ENCODE measurements at regions not wholly inside any gene's neighbourhood (a gene's known extent, or its start where the extent isn't known, plus 50 kb on each side); places are given as distances from the start of the nearest gene placed in this dataset.
"Not testable (repeated sequence)": the region's sequence is repeated elsewhere in the genome, so short reads cannot be mapped to it uniquely, and the experiment has no call there.

- no peak overlapping the region for H3K4me3 ChIP-seq (ENCODE audit: low read depth, low read length)
- no peak for TF ChIP-seq CTCF (IDR thresholded peaks at IDR 0.05; ENCODE audit: borderline replicate concordance, insufficient read depth, low read depth, low read length)
These were observed 90.6 kb downstream of the VCPKMT start for GRCh38 chr14:50025776-50026175.

- H3K4me3 ChIP-seq (ENCODE audit: low read depth, low read length): no peak overlapping the region
- no peak for TF ChIP-seq CTCF (IDR thresholded peaks at IDR 0.05; ENCODE audit: borderline replicate concordance, insufficient read depth, low read depth, low read length)
These were observed 90.0 kb downstream of the VCPKMT start for GRCh38 chr14:50026396-50026795.

GRCh38 chr14:50027816-50028215, 88.6 kb downstream of the VCPKMT start:
- TF ChIP-seq CTCF (IDR thresholded peaks at IDR 0.05; ENCODE audit: borderline replicate concordance, insufficient read depth, low read depth, low read length): no peak
- no peak overlapping the region for H3K4me3 ChIP-seq (ENCODE audit: low read depth, low read length)

- no peak for TF ChIP-seq CTCF (IDR thresholded peaks at IDR 0.05; ENCODE audit: borderline replicate concordance, insufficient read depth, low read depth, low read length)
- H3K4me3 ChIP-seq (ENCODE audit: low read depth, low read length): no peak overlapping the region
These were observed 87.9 kb downstream of the VCPKMT start for GRCh38 chr14:50028458-50028857.

GRCh38 chr14:50030036-50030435, 86.3 kb downstream of the VCPKMT start:
- TF ChIP-seq CTCF (IDR thresholded peaks at IDR 0.05; ENCODE audit: borderline replicate concordance, insufficient read depth, low read depth, low read length): no peak

GRCh38 chr14:50030911-50031310, 85.5 kb downstream of the VCPKMT start:
- H3K4me3 ChIP-seq (ENCODE audit: low read depth, low read length): not testable (repeated sequence)

More at GRCh38 chr14:50030036-50030435, 86.3 kb downstream of the VCPKMT start:
- no peak overlapping the region for H3K4me3 ChIP-seq (ENCODE audit: low read depth, low read length)

GRCh38 chr14:50031602-50032313, 84.6 kb downstream of the VCPKMT start:
- H3K4me3 ChIP-seq (ENCODE audit: low read depth, low read length): no peak overlapping the region
- TF ChIP-seq CTCF (IDR thresholded peaks at IDR 0.05; ENCODE audit: borderline replicate concordance, insufficient read depth, low read depth, low read length): no peak

- not testable (repeated sequence) for H3K4me3 ChIP-seq (ENCODE audit: low read depth, low read length)
These were observed 83.8 kb downstream of the VCPKMT start for GRCh38 chr14:50032462-50033167.
